Breast epithelium (tissue), 4 donors: ENCODE measurements at regions not wholly inside any gene's neighbourhood (a gene's known extent, or its start where the extent isn't known, plus 50 kb on each side); places are given as distances from the start of the nearest gene placed in this dataset.
"Not testable (repeated sequence)": the region's sequence is repeated elsewhere in the genome, so short reads cannot be mapped to it uniquely, and the experiment has no call there.

Source experiments
- DNase-seq, 2 donors: peaks; one replicate each; pipeline ENCODE4 v3.0.0-alpha.2; 2019; ENCODE audit warnings: low spot score in 2 of 2
- H3K27ac ChIP-seq, 2 donors: fragments of 200-600 bp; sonication (generic) in 1 of 2; one replicate each; pipeline ENCODE4 v1.5.1; 2016 to 2019; ENCODE audit warnings: mild to moderate bottlenecking in 1 of 2
- H3K27me3 ChIP-seq, 2 donors: fragments of 200-600 bp; sonication (generic) in 1 of 2; one replicate each; pipeline versions ENCODE4 v1.5.1 to v1.6.0; 2017 to 2019; ENCODE audit warnings: control low read depth in 1 of 2, mild to moderate bottlenecking in 1 of 2
- H3K36me3 ChIP-seq: fragments of 200-600 bp; one replicate; pipeline ENCODE4 v1.5.1; 2019
- H3K4me1 ChIP-seq, 2 donors: fragments of 200-600 bp; sonication (generic); one replicate each; pipeline ENCODE4 v1.5.1; 2016 to 2019; ENCODE audit warnings: control low read depth in 1 of 2
- H3K4me3 ChIP-seq, 3 donors: fragments of 200-600 bp; sonication (generic); 1 replicate in 2 of 3; 2 replicates in 1 of 3; pipeline ENCODE4 v1.5.1; 2016 to 2019; ENCODE audit warnings: mild to moderate bottlenecking in 3 of 3, moderate library complexity in 2 of 3
- H3K9me3 ChIP-seq, 2 donors: fragments of 200-600 bp; sonication (generic) in 1 of 2; one replicate each; pipeline ENCODE4 v1.5.1; 2016 to 2019; ENCODE audit warnings: control low read depth in 1 of 2
- CTCF ChIP-seq, 3 donors: fragments of 450-650 bp; IDR thresholded peaks; one replicate each; pipeline ENCODE4 v1.5.1; 2016 to 2017; ENCODE audit warnings: antibody characterized with exemption in 3 of 3, mild to moderate bottlenecking in 3 of 3, moderate library complexity in 3 of 3
- POLR2A ChIP-seq: fragments of 450-650 bp; IDR thresholded peaks from one replicate; pipeline ENCODE4 v1.6.1; 2016; ENCODE audit warnings: antibody characterized with exemption, mild to moderate bottlenecking, moderate library complexity
- POLR2AphosphoS5 ChIP-seq, 3 donors: sonication (generic); formaldehyde crosslinking; IDR thresholded peaks; one replicate each; pipeline ENCODE4 v1.6.1; 2017; ENCODE audit warnings: antibody characterized with exemption in 3 of 3
- intact Hi-C: fragments of 100-400 bp; cut with DNase I; formaldehyde crosslinking; loops from one replicate; pipeline ENCODE4 v1.15.1; 2023; ENCODE audit warnings: low total_unique reads

GRCh38 chr7:81439591-81439990, 330.3 kb downstream of the HGF start:
- DNase-seq: no peak
- Histone ChIP-seq H3K4me3 (no peak overlapping the region), H3K9me3 (no peaks in the 10 kb centered on the region), H3K27me3 (no peaks in the 10 kb centered on the region), H3K36me3 (no peaks in the 10 kb centered on the region), H3K27ac (no peak overlapping the region), H3K4me1 (no peaks in the 10 kb centered on the region)
- TF ChIP-seq POLR2AphosphoS5 (IDR thresholded peaks at IDR 0.05): no peak
- no peak for TF ChIP-seq CTCF (IDR thresholded peaks at IDR 0.05)
- no peak for TF ChIP-seq POLR2A
- intact Hi-C loops: no loop called here

DNA sequence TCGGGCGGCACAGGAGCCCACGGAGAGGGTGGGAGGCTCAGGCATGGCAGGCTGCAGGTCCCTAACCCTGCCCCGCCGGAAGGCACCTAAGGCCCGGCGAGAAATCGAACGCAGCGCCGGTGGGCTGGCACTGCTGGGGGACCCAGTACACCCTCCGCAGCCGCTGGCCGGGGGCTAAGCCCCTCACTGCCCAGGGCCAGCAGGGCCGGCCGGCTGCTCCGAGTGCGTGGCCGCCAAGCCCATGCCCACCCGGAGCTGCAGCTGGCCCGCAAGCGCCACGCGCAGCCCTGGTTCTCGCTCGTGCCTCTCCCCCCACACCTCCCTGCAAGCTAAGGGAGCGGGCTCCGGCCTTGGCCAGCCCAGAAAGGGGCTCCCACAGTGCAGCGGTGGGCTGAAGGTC, 332.7 kb downstream of the HGF start:
- intact Hi-C loops, H3K27me3 ChIP-seq, DNase-seq, H3K4me3 ChIP-seq, H3K36me3 ChIP-seq, H3K4me1 ChIP-seq, H3K9me3 ChIP-seq, H3K27ac ChIP-seq: not testable (repeated sequence)

- Histone ChIP-seq H3K27ac (no peak overlapping the region), H3K4me1 (no peaks in the 10 kb centered on the region), H3K27me3 (no peaks in the 10 kb centered on the region), H3K9me3 (no peaks in the 10 kb centered on the region), H3K36me3 (no peaks in the 10 kb centered on the region), H3K4me3 (no peak overlapping the region)
- no peak for DNase-seq
- TF ChIP-seq CTCF (IDR thresholded peaks at IDR 0.05) (no peak), POLR2AphosphoS5 (IDR thresholded peaks at IDR 0.05) (no peak), POLR2A (no peak)
- intact Hi-C loops: no loop called here
Observed at GRCh38 chr7:81433692-81434331, 336.0 kb downstream of the HGF start.

- Histone ChIP-seq H3K4me3 (no peak overlapping the region), H3K4me1 (no peaks in the 10 kb centered on the region), H3K36me3 (no peaks in the 10 kb centered on the region), H3K9me3 (no peaks in the 10 kb centered on the region), H3K27ac (no peak overlapping the region), H3K27me3 (no peaks in the 10 kb centered on the region)
- intact Hi-C loops: no loop called here
- TF ChIP-seq POLR2AphosphoS5 (IDR thresholded peaks at IDR 0.05): no peak
- TF ChIP-seq POLR2A: no peak
- TF ChIP-seq CTCF (IDR thresholded peaks at IDR 0.05): no peak
- DNase-seq: no peak
Observed at GRCh38 chr7:81433206-81433605, 336.6 kb downstream of the HGF start.

DNA sequence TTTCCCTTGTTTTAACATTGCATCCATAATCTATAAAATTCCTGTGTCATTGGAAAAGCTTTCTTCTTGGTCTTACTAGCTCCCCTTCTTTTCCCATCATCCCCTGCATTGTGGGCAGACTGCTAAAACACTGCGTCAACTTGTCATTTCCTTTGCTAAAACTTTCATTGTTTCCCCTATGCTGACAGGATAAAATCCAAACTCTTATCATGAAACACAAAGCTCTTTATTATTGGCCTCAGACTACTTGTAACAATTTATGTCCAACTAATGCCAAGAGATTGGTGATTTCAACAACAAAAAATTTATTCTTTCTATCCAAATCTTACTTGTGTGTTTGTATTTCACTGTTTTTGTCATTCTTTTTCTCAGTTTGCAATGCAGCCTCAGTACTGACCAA, 339.1 kb downstream of the HGF start:
- TF ChIP-seq CTCF (IDR thresholded peaks at IDR 0.05) (no peak), POLR2A (no peak), POLR2AphosphoS5 (IDR thresholded peaks at IDR 0.05) (no peak)
- intact Hi-C loops: no loop called here
- Histone ChIP-seq H3K27me3 (no peaks in the 10 kb centered on the region), H3K36me3 (no peaks in the 10 kb centered on the region), H3K4me1 (no peaks in the 10 kb centered on the region), H3K9me3 (no peaks in the 10 kb centered on the region), H3K27ac (no peak overlapping the region), H3K4me3 (no peak overlapping the region)
- DNase-seq: no peak

DNA sequence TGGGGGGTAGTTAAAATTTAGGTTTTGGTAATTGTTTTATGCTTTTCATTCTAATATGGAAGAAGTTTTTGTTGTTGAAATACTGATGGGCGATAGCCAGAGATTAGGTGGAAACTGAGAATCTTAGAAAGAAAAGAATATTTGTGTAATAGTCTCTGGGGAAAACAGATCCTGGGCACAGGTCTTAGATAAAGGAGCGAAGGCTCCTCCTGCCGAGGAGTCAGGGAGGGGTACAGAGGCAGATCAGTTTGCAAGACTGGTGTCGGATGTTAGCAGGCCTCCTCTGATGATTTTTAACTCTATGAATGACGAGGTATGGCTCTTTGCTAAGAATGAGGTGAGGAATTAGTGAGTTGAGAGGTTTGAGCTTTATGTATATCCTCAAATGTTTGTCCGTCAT, 339.7 kb downstream of the HGF start:
- no peaks in the 10 kb centered on the region for H3K36me3 ChIP-seq
- intact Hi-C loops: no loop called here
- TF ChIP-seq POLR2A (no peak), POLR2AphosphoS5 (IDR thresholded peaks at IDR 0.05) (no peak), CTCF (IDR thresholded peaks at IDR 0.05) (no peak)
- no peaks in the 10 kb centered on the region for H3K9me3 ChIP-seq
- H3K27ac ChIP-seq: no peak overlapping the region
- no peaks in the 10 kb centered on the region for H3K4me1 ChIP-seq
- H3K27me3 ChIP-seq: no peaks in the 10 kb centered on the region
- no peak overlapping the region for H3K4me3 ChIP-seq
- DNase-seq: no peak
